GM12873 (cell line): ENCODE measurements at regions not wholly inside any gene's neighbourhood (a gene's known extent, or its start where the extent isn't known, plus 50 kb on each side); places are given as distances from the start of the nearest gene placed in this dataset.

Source experiments
- TF ChIP-seq, protein P1 (sequence below): IDR thresholded peaks from 2 replicates; pipeline ENCODE4 v1.5.1; 2012; ENCODE audit warnings: low read depth, mild to moderate bottlenecking, moderate library complexity, low read length, control low read depth; ENCODE audit not compliant: insufficient read depth; ENCODE audit errors: missing control alignments

GRCh38 chr17:72406498-72406897 is 285.7 kb downstream of the SOX9 start:
- TF ChIP-seq, protein P1, sequence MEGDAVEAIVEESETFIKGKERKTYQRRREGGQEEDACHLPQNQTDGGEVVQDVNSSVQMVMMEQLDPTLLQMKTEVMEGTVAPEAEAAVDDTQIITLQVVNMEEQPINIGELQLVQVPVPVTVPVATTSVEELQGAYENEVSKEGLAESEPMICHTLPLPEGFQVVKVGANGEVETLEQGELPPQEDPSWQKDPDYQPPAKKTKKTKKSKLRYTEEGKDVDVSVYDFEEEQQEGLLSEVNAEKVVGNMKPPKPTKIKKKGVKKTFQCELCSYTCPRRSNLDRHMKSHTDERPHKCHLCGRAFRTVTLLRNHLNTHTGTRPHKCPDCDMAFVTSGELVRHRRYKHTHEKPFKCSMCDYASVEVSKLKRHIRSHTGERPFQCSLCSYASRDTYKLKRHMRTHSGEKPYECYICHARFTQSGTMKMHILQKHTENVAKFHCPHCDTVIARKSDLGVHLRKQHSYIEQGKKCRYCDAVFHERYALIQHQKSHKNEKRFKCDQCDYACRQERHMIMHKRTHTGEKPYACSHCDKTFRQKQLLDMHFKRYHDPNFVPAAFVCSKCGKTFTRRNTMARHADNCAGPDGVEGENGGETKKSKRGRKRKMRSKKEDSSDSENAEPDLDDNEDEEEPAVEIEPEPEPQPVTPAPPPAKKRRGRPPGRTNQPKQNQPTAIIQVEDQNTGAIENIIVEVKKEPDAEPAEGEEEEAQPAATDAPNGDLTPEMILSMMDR = no peak

GRCh38 chr17:72407336-72407909 is 286.6 kb downstream of the SOX9 start:
- TF ChIP-seq, protein P1 = no peak

DNA sequence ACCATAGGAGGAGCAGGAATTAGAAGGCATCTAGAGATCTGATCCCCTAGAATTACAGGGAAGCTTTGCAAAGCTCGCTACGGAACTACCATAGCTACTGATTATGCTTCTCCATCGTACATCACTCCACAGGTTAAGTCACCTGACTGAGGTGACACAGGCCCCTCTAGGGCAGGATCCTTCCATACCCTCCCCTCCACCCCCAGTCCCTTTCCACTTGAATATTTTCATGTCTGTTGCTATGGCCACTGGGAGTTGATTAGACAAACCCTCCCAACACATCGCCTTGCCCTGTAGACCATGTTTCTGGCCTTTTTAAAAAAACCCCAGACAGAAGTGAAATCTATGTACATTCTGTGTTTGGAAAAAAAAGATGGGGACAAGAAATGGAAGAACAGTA is 287.1 kb downstream of the SOX9 start:
- TF ChIP-seq, protein P1 = no peak

DNA sequence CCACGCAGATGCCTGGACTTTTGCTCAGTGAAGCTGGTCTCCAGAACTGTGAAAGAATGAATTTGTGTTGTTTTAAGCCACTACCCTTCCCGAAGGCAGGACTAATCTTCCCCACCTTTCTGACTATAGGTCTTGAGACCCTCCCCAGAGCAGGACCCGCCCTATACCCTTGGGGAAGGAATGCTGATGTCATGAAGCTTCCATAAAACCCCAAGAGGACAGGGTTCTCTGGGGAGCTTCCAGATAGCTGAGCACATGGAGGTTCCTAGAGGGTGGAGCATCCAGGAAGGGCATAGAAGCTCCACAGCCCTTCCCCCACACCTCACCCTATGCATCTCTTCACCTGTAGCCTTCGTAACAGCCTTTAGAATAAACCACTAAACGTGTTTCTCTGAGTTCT is 287.8 kb downstream of the SOX9 start:
- TF ChIP-seq, protein P1 = no peak

DNA sequence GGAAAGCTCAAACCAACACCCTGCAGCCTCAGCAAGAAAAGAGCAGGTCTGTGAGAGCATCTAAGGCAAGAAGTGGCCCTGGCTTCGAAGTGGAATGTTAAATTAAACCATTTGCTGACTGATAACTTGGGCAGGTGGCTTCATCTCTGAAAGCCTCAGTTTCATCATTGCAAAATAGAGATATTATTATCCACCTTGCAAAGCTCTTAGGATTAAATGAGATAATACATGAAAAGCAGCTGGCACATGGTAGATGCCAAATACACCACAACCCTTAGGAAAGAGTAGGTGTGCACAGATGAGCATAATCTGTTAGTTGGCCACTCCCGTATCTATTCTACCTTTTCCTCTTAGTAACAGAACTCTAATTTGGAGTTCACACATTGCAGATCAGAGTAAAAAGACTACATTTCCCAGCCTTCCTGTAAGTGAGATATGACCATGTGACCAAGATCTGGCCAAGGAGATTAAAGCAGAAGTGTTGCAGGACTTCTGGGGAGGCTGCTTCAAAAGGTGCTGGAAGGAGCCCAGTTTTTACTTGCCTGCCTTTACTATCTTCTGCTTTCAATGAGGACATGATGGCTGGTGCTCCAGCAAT is 288.7 kb downstream of the SOX9 start:
- TF ChIP-seq, protein P1 = no peak

- TF ChIP-seq, protein P1 = no peak
Observed at GRCh38 chr17:72411124-72411563, 290.3 kb downstream of the SOX9 start.

DNA sequence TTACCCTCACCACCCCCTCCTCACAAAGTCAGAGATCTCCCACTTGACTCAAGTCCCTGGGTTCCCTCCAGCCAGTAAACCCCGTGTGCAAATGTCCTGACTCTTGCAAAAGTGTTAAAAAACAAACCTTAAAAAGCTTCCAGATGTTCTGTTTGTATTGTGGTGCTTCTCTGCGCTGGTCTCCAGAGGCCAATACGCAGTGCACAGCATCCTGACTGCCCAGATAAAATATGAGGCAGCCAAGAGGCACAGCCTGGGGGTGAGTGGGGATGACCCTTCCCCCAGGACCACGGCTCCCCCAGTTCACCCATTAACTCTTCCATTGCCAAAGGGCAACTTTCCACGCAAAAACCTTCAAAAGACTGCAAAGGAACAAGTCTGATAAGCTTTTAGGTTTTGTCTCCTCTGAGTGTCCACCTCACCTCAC is 291.8 kb downstream of the SOX9 start:
- TF ChIP-seq, protein P1 = no peak
